ENCODE measurements at regions not wholly inside any gene's neighbourhood (a gene's known extent, or its start where the extent isn't known, plus 50 kb on each side); places are given as distances from the start of the nearest gene placed in this dataset.

DNA sequence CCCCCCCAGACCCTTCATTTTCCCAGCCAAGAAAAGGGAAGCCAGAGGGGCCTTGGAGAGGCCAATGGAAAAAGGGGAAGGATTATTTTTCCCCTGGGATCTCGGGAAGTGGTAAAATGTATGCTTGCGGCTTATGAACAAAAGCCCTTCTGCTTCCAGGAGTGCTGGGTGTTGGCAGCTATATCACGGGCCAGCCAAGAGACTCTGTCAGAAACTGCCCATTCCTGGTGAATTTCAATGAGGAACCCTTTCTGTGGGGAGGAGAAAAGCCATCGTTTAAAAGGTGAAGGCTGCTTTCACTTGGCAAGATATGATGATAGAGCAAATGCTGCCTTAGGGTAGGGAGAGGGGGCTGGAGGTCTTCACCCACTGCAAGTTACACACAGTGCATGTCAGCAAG is 69.7 kb upstream of the ZC3H12A start:
- no peak overlapping the region for H3K9ac ChIP-seq (ENCODE audit: low read length)
- no peaks in the 10 kb centered on the region for H3F3A ChIP-seq (ENCODE audit: insufficient read depth)
- no peak overlapping the region for H3K4me2 ChIP-seq (ENCODE audit: low read depth, low read length, poor library complexity, severe bottlenecking)
- H4K20me1 ChIP-seq (ENCODE audit: low read depth, low read length), result no peaks in the 10 kb centered on the region
- no peaks in the 10 kb centered on the region for H3K27me3 ChIP-seq (ENCODE audit: low read length)
- no peak overlapping the region for H2AFZ ChIP-seq (ENCODE audit: low read depth, low read length, severe bottlenecking)
- no peak overlapping the region for H3K27ac ChIP-seq (ENCODE audit: low read depth, low read length)
- no peaks in the 10 kb centered on the region for H3K36me3 ChIP-seq (ENCODE audit: low read length)
- H3K9me3 ChIP-seq (ENCODE audit: insufficient read depth, low read length), result no peaks in the 10 kb centered on the region
- TF ChIP-seq, protein P1, sequence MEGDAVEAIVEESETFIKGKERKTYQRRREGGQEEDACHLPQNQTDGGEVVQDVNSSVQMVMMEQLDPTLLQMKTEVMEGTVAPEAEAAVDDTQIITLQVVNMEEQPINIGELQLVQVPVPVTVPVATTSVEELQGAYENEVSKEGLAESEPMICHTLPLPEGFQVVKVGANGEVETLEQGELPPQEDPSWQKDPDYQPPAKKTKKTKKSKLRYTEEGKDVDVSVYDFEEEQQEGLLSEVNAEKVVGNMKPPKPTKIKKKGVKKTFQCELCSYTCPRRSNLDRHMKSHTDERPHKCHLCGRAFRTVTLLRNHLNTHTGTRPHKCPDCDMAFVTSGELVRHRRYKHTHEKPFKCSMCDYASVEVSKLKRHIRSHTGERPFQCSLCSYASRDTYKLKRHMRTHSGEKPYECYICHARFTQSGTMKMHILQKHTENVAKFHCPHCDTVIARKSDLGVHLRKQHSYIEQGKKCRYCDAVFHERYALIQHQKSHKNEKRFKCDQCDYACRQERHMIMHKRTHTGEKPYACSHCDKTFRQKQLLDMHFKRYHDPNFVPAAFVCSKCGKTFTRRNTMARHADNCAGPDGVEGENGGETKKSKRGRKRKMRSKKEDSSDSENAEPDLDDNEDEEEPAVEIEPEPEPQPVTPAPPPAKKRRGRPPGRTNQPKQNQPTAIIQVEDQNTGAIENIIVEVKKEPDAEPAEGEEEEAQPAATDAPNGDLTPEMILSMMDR (IDR thresholded peaks at IDR 0.05; ENCODE audit: insufficient read depth, low read length, poor library complexity, severe bottlenecking), result no peak
- TF ChIP-seq EZH2phosphoT487 (conservative IDR thresholded peaks at IDR 0.05; ENCODE audit: low read length), result no peak
- H3K4me3 ChIP-seq (ENCODE audit: insufficient read depth, low read length, poor library complexity, severe bottlenecking), result no peak overlapping the region
- H3K9me2 ChIP-seq (replicated peaks; ENCODE audit: insufficient read depth, low read length), result no peaks in the 10 kb centered on the region
- H3K79me2 ChIP-seq (ENCODE audit: insufficient read depth, low read length), result no peaks in the 10 kb centered on the region

DNA sequence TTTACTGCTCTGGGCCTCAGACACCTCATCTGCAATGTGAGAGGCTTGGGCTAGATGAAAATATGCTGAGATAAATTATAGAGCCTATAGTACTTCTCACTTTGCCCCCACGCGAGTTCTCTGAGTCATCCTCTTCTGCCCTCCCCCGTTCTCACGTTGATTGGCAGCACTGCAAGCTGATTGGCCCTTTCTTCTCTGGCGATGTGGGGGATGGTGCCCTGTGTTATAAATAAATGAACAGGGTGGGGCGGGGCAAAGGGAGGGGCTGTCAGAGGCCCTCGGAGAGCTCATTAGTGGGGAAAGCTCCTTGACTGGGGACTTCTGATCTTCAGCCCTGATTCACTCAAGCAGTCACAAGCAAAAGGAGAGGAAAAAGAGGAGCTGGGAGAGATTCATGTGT is 64.3 kb upstream of the ZC3H12A start:
- no peaks in the 10 kb centered on the region for H3K9me2 ChIP-seq (replicated peaks; ENCODE audit: insufficient read depth, low read length)
- H2AFZ ChIP-seq (ENCODE audit: low read depth, low read length, severe bottlenecking), result no peak overlapping the region
- no peaks in the 10 kb centered on the region for H3K27me3 ChIP-seq (ENCODE audit: low read length)
- TF ChIP-seq EZH2phosphoT487 (conservative IDR thresholded peaks at IDR 0.05; ENCODE audit: low read length), result no peak
- TF ChIP-seq, protein P1 (IDR thresholded peaks at IDR 0.05; ENCODE audit: insufficient read depth, low read length, poor library complexity, severe bottlenecking), result no peak
- H3K9ac ChIP-seq (ENCODE audit: low read length), result no peak overlapping the region
- no peak overlapping the region for H3K4me2 ChIP-seq (ENCODE audit: low read depth, low read length, poor library complexity, severe bottlenecking)
- no peaks in the 10 kb centered on the region for H3K9me3 ChIP-seq (ENCODE audit: insufficient read depth, low read length)
- no peaks in the 10 kb centered on the region for H3K36me3 ChIP-seq (ENCODE audit: low read length)
- no peaks in the 10 kb centered on the region for H4K20me1 ChIP-seq (ENCODE audit: low read depth, low read length)
- H3F3A ChIP-seq (ENCODE audit: insufficient read depth), result no peaks in the 10 kb centered on the region
- no peaks in the 10 kb centered on the region for H3K79me2 ChIP-seq (ENCODE audit: insufficient read depth, low read length)
- H3K27ac ChIP-seq (ENCODE audit: low read depth, low read length), result no peak overlapping the region
- H3K4me3 ChIP-seq (ENCODE audit: insufficient read depth, low read length, poor library complexity, severe bottlenecking), result no peak overlapping the region

DNA sequence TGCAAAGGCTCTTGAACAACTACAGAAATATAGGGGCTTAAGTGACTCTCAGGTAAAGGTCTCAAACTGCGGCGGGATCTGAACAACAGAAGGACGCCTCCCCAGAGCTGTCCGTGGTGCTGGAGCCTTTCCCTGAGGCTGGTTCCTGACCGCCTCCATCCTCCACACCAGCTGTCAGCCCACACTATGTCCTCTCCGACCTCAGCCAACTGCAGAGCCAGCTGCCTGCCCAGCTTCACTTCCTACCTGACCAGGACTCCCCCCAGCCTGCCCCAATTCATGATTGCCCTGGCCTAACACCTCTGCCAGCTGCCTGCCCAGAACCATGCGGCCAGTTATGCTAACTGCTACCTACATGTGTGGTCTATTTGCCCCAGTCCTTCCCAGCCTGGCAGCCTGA is 63.6 kb upstream of the ZC3H12A start:
- TF ChIP-seq EZH2phosphoT487 (conservative IDR thresholded peaks at IDR 0.05; ENCODE audit: low read length), result no peak
- TF ChIP-seq, protein P1 (IDR thresholded peaks at IDR 0.05; ENCODE audit: insufficient read depth, low read length, poor library complexity, severe bottlenecking), result no peak

More for the DNA sequence above, 63.6 kb upstream of the ZC3H12A start:
- no peak overlapping the region for H3K4me2 ChIP-seq (ENCODE audit: low read depth, low read length, poor library complexity, severe bottlenecking)
- H3K36me3 ChIP-seq (ENCODE audit: low read length), result no peaks in the 10 kb centered on the region
- H2AFZ ChIP-seq (ENCODE audit: low read depth, low read length, severe bottlenecking), result no peak overlapping the region
- H3K4me3 ChIP-seq (ENCODE audit: insufficient read depth, low read length, poor library complexity, severe bottlenecking), result no peak overlapping the region
- H3F3A ChIP-seq (ENCODE audit: insufficient read depth), result no peaks in the 10 kb centered on the region
- no peaks in the 10 kb centered on the region for H3K9me3 ChIP-seq (ENCODE audit: insufficient read depth, low read length)
- no peaks in the 10 kb centered on the region for H4K20me1 ChIP-seq (ENCODE audit: low read depth, low read length)
- no peaks in the 10 kb centered on the region for H3K79me2 ChIP-seq (ENCODE audit: insufficient read depth, low read length)
- H3K27me3 ChIP-seq (ENCODE audit: low read length), result no peaks in the 10 kb centered on the region
- no peak overlapping the region for H3K27ac ChIP-seq (ENCODE audit: low read depth, low read length)
- H3K9me2 ChIP-seq (replicated peaks; ENCODE audit: insufficient read depth, low read length), result no peaks in the 10 kb centered on the region
- no peak overlapping the region for H3K9ac ChIP-seq (ENCODE audit: low read length)

All from SU-DHL-6 (cell line).